ENCODE measurements at regions not wholly inside any gene's neighbourhood (a gene's known extent, or its start where the extent isn't known, plus 50 kb on each side); places are given as distances from the start of the nearest gene placed in this dataset.

GRCh38 chr12:114851981-114852380 lies 168.0 kb upstream of the TBX3 start:
- TF ChIP-seq FOSL2 (IDR thresholded peaks at IDR 0.05) (no peak), FOSL2 (CRISPR knock-in tag; IDR thresholded peaks at IDR 0.05) (no peak), HOXA7 (CRISPR knock-in tag; IDR thresholded peaks at IDR 0.05) (no peak), RCOR1 (IDR thresholded peaks at IDR 0.05; ENCODE audit: low read depth, low read length) (no peak), RARB (CRISPR knock-in tag; IDR thresholded peaks at IDR 0.05) (no peak), FOSB (CRISPR knock-in tag; IDR thresholded peaks at IDR 0.05) (no peak), CEBPB (IDR thresholded peaks at IDR 0.05) (no peak), MAFK (IDR thresholded peaks at IDR 0.05; ENCODE audit: partially characterized antibody) (no peak), CHD4 (IDR thresholded peaks at IDR 0.05; ENCODE audit: borderline replicate concordance) (no peak), USF2 (IDR thresholded peaks at IDR 0.05) (no peak), CTCF (IDR thresholded peaks at IDR 0.05) (no peak), REST (IDR thresholded peaks at IDR 0.05) (no peak), JUNB (IDR thresholded peaks at IDR 0.05) (no peak), KDM5A (IDR thresholded peaks at IDR 0.05) (no peak), BCL3 (IDR thresholded peaks at IDR 0.05) (no peak), SREBF2 (IDR thresholded peaks at IDR 0.05) (no peak), FOXS1 (CRISPR knock-in tag; IDR thresholded peaks at IDR 0.05) (no peak), NR3C1 (IDR thresholded peaks at IDR 0.05) (no peak), HMGXB4 (CRISPR knock-in tag; IDR thresholded peaks at IDR 0.05; ENCODE audit: borderline replicate concordance) (no peak), RFX5 (IDR thresholded peaks at IDR 0.05) (no peak)
- peaks cover 4% of the 10 kb centered on the region; the same call in 2 of the 3 replicates for H3K9me3 ChIP-seq
- H3K27ac ChIP-seq: no peak overlapping the region
- 0 out of 3 replicates have a peak, but pooled peaks cover 3% of the 10 kb centered on the region for H3K4me1 ChIP-seq
- CTCF ChIA-PET: interaction anchor here (1.0 kb wide), 1 partner anchor 9 kb away, joined by 3 read pairs; no protein-coding TSS in a partner anchor
- H3K4me2 ChIP-seq: no peak overlapping the region
- WGBS (ENCODE audit: missing lambda C conversion rate): 70% methylated on average over 7 of the region's 7 CpGs
- DNase-seq (ENCODE audit: low read depth in 1 of 2, low spot score in 1 of 2) (no peak), ATAC-seq (no peak), FAIRE-seq (no peak)
- H3K4me3 ChIP-seq: no peak overlapping the region
- POLR2A ChIA-PET: no interaction called here

All from A549 (cell line).